GM21786 (cell line): ENCODE measurements at regions not wholly inside any gene's neighbourhood (a gene's known extent, or its start where the extent isn't known, plus 50 kb on each side); places are given as distances from the start of the nearest gene placed in this dataset.
"Not testable (repeated sequence)": the region's sequence is repeated elsewhere in the genome, so short reads cannot be mapped to it uniquely, and the experiment has no call there.

ENCODE experiments used
- ATAC-seq: cut with Tn5 transposase; IDR thresholded peaks from one replicate; pipeline ENCODE4 v1.9.1; 2021; ENCODE audit not compliant: unreplicated experiment

DNA sequence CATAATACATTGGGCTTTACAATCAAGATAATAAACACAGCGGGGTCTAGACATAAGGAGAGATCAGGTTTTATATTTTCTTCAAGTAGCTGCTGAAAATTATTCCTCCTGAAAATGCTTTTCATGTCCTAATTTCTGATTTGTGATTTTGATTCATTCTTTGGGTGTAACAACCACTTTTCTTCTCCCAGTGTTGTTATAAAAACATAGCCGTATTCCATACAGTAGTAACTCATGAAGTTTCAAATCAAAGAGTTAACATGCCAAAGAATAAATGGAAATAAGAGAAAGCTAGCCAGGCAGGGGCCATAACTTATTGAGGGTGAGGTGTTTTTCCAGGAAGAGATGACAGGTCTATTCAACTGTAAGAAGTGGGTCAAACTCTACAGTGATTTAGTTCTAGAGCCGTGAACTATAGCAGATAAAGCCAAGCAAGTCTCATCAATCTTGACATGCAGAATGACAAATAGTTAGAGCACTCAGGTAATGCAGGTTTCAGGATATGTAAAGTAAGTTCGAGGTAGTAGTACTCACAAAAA lies 934.4 kb upstream of the SLITRK1 start:
- ATAC-seq, result no peak

DNA sequence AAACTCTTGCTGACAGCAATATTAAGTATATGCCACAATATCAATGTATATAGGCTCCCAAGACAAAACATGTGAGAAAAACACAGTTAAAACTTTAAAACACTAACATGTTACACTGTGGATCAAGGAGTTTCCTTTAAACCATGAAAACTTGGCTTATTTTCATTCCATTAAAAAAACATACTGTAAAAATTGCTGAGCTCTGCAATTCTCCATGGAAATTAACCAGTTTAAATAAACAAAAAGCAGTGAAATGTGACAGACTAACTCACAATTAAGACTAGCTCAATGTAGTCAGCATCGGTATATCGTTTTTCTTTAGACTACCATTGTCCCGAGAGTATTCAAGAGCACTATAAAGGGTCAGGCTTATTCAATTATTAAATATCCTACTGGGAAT lies 930.5 kb upstream of the SLITRK1 start:
- no peak for ATAC-seq

GRCh38 chr13:84812078-84812477 lies 929.8 kb upstream of the SLITRK1 start:
- ATAC-seq, result no peak

DNA sequence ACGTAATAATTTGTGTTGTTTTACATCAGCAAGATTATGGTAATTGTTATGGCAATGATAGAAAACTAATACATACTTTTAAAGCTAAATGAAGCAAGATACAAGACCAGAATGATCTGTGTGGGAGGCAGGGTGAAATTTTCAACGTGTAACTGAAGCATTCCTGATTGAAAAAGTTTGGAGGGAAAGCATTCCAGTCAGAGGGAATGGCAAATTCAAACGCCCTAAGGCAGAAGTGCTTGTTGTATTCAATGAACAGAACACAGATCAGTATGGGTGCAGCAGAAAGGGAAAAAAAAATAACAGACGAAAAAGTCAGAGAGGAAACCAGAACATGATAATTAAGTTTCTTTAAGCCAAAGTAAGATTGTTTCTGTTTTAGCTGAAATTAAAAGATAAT lies 928.5 kb upstream of the SLITRK1 start:
- no peak for ATAC-seq

DNA sequence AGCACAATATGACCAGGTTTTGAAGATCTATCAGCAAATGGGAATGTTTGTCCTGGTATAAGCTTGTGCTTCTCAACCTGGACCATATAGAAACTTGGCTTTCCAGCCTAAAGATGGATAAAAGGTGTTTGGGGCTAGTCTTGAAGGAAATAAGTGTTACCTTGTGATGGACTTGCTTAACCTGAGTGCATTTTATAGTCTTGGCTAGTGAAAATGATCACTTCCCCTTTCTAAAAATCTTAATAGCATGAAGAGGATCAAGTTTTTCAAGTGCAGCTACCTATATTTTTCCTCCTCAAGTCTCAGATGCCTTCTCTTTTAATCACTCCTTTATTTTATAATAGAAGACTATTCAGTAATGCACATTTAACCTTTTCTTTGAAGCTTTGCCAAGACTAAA lies 919.8 kb upstream of the SLITRK1 start:
- no peak for ATAC-seq

DNA sequence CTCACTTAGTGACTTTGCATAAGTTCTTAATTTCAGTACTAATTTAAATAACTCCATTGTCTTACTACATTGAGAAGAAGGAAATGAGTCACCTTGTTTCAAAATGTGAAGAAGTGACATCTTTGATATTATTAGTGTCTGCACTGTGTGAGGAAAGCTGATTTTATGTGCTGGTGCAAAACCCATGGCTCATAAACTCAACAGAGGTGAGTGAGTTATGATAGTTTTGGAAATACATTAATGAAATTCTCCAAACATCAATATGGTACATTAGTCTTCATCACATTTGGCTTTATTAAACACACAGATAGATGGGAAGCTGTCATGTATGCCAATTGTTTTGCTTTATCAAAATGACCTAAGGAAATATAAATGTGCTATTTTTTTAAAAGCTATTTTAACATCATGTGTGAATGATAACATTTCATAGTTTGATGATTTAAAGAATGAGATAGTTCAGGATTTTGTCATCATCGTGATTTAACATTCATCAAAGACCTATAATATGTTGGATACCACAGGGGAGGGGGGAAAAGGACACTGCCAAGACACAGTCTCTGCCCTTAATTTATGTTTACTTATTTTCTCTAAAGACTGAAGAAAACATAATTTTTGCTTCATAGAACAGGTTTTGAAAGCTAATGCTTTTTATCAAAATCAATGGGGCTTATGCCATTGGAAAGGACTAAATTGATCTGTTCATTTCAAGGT lies 902.3 kb upstream of the SLITRK1 start:
- ATAC-seq, result no peak

DNA sequence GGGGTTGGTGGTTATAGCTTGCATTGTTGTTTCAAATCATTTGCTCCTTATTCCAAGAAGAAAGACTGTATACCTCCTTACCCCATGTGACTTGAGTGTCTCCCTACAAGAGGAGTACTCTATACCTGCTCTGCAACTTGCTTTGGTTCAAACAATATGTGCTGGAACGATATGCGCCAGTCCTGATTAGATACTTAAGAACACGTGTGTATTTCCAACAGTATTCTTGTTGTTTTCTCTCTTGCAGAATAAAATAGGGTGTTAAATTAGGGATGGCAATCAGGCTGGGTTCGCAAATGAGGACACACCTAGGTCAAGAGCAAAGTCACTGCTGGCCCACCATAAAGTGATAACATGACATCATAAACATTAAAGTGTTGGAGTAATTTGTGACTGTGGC lies 895.0 kb upstream of the SLITRK1 start:
- ATAC-seq, result no peak

- ATAC-seq, result no peak
These were observed 894.3 kb upstream of the SLITRK1 start for GRCh38 chr13:84776593-84776992.

- ATAC-seq, result not testable (repeated sequence)
These were observed 893.6 kb upstream of the SLITRK1 start for GRCh38 chr13:84775920-84776319.

GRCh38 chr13:84774111-84774510 lies 891.8 kb upstream of the SLITRK1 start:
- ATAC-seq, result no peak

GRCh38 chr13:84760956-84761355 lies 878.7 kb upstream of the SLITRK1 start:
- no peak for ATAC-seq

GRCh38 chr13:84749126-84749525 lies 866.9 kb upstream of the SLITRK1 start:
- ATAC-seq, result no peak

- no peak for ATAC-seq
These were observed 862.8 kb upstream of the SLITRK1 start for GRCh38 chr13:84745051-84745551.

- ATAC-seq, result no peak
These were observed 861.9 kb upstream of the SLITRK1 start for GRCh38 chr13:84744203-84744602.

DNA sequence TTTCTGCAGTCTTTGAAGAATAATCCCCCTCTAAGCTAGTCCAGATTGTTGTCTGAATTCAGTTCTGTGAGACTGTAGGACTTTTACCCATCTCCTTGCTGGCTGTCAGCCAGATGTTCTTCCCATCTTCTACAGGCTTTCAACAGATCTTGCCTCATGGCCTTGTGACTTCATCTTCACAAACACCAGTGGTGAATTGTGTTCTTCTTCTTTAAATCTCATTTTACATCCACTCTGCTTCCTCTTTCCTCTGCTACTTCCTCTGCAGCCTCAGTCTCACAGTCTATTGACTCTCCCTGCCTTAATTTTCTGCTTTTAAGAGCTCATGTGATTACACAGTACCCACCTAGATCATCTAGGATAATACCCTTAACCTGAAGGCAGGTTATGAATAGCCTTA lies 859.0 kb upstream of the SLITRK1 start:
- ATAC-seq, result no peak

DNA sequence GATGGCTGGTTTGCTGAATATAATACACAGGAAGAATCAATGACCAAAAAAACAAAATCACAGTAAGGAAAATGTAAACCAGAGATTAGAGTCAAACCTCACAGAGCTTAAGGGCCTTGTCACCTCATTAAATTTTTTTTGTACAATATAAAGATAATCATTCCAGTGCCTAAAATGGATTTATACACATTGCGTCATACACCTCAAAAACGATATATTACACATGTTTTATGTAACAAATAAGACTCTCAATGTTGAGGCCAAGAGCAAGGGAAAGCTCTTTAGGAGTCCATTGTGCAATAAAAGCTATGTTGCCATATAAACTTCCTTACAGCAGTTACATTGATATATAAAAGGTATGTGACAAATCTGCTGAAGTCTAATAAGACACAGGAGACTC lies 856.7 kb upstream of the SLITRK1 start:
- no peak for ATAC-seq

GRCh38 chr13:84737661-84738060 lies 855.4 kb upstream of the SLITRK1 start:
- ATAC-seq, result no peak

- no peak for ATAC-seq
These were observed 848.1 kb upstream of the SLITRK1 start for GRCh38 chr13:84730376-84730775.

GRCh38 chr13:84705982-84706710 lies 823.9 kb upstream of the SLITRK1 start:
- ATAC-seq, result no peak

GRCh38 chr13:84702174-84702573 lies 819.9 kb upstream of the SLITRK1 start:
- ATAC-seq, result no peak

DNA sequence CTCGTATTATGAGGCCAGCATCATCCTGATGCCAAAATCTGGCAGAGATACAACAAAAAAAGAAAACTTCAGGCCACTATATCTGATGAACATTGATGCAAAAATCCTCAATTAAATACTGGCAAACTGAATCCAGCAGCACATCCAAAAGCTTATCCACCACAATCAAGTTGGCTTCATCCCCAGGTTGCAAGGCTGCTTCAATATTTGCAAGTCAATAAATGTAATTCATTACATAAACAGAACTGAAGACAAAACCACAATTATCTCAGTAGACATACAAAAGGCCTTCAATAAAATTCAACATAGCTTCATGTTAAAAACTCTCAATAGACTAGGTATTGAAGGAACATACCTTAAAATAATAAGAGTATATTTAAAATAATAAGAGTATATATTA lies 815.3 kb upstream of the SLITRK1 start:
- ATAC-seq, result not testable (repeated sequence)

GRCh38 chr13:84686973-84687372 lies 804.7 kb upstream of the SLITRK1 start:
- ATAC-seq, result no peak
